ENCODE measurements at regions not wholly inside any gene's neighbourhood (a gene's known extent, or its start where the extent isn't known, plus 50 kb on each side); places are given as distances from the start of the nearest gene placed in this dataset.

DNA sequence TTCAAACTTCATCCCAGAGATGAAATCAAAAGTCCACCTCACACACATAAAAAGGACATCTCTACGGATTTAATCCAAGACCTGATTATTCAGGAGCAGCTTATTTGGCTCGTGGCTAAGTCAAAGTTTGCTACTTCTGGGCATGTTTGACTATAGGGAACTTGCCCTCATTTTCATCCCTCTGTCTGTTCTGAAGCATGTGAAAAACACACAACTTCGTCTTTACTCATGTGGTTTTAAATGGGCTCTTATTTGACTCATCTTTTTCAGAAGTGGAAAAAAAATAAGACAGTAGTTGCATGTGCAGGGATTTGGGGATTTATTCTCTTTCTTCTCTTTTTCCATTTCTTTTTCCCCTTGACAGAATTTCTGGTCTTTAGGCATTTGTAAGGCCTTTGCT lies 295.9 kb downstream of the TFEC start:
- no peaks in the 10 kb centered on the region for H3K36me3 ChIP-seq
- TF ChIP-seq POLR2A (IDR thresholded peaks at IDR 0.05) (no peak), CTCF (IDR thresholded peaks at IDR 0.05) (no peak)
- no peak overlapping the region for H3K4me3 ChIP-seq
- H3K27me3 ChIP-seq: no peaks in the 10 kb centered on the region
- no peak overlapping the region for H3K27ac ChIP-seq
- intact Hi-C loops (cut with DNase I): no loop called here
- WGBS, 2 donors: 67 to 76% methylated on average over 3 of the region's 3 CpGs
- H3K9me3 ChIP-seq: no peaks in the 10 kb centered on the region
- no peaks in the 10 kb centered on the region for H3K4me1 ChIP-seq
- no peak for DNase-seq

DNA sequence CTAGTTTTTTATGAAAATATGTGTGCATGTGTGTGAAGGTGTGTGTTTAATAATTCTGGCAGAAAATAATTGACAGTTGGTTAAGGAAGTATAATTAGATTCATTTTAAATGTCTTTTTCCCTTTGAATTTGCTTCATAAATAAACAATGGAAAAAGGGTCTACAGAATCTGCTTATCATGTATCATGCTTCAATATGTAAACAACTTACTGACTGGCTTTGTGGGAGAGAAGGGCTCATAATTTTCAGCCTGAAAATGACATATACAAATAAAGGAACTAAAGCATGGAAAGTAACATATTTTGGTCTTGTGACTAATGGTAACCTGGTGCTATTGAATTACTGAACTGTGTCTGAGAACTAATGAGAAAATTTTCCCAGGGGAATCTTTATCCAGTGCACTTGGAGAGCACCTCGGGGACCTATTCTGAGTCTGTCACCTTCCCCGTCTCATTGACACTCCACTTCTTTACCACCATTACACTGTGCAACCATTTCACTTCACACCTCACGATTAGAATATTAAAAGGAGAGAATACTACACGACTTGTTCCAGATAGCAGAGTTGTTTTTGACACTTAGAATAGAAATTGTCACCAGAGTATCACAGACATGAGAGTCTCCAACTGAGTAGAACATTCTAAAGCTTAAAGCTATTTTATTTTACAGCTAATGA lies 298.6 kb downstream of the TFEC start:
- no peak for DNase-seq
- Histone ChIP-seq H3K4me3 (no peak overlapping the region), H3K27ac (no peak overlapping the region), H3K9me3 (no peaks in the 10 kb centered on the region), H3K36me3 (no peaks in the 10 kb centered on the region), H3K27me3 (no peaks in the 10 kb centered on the region), H3K4me1 (no peaks in the 10 kb centered on the region)
- intact Hi-C loops (cut with DNase I): no loop called here
- no peak for TF ChIP-seq CTCF (IDR thresholded peaks at IDR 0.05)
- no peak for TF ChIP-seq POLR2A (IDR thresholded peaks at IDR 0.05)
- 43 to 72% methylated on average over 4 of the region's 4 CpGs for WGBS, 2 donors

GRCh38 chr7:115728518-115728917 lies 302.0 kb downstream of the TFEC start:
- intact Hi-C loops (cut with DNase I): no loop called here
- Histone ChIP-seq H3K27ac (no peak overlapping the region), H3K27me3 (no peaks in the 10 kb centered on the region), H3K9me3 (no peaks in the 10 kb centered on the region), H3K4me3 (no peak overlapping the region), H3K4me1 (no peaks in the 10 kb centered on the region), H3K36me3 (no peaks in the 10 kb centered on the region)
- no peak for DNase-seq
- WGBS, 2 donors: 78 to 80% methylated on average over 2 of the region's 2 CpGs
- TF ChIP-seq CTCF (IDR thresholded peaks at IDR 0.05) (no peak), POLR2A (IDR thresholded peaks at IDR 0.05) (no peak)

GRCh38 chr7:115724400-115725056 lies 306.0 kb downstream of the TFEC start:
- H3K4me3 ChIP-seq: no peak overlapping the region

More at GRCh38 chr7:115724400-115725056, 306.0 kb downstream of the TFEC start:
- 41 to 49% methylated on average over 3 of the region's 3 CpGs for WGBS, 2 donors
- H3K36me3 ChIP-seq: no peaks in the 10 kb centered on the region
- intact Hi-C loops (cut with DNase I): no loop called here
- TF ChIP-seq POLR2A (IDR thresholded peaks at IDR 0.05) (no peak), CTCF (IDR thresholded peaks at IDR 0.05) (no peak)
- H3K27ac ChIP-seq: no peak overlapping the region
- H3K4me1 ChIP-seq: no peaks in the 10 kb centered on the region
- no peaks in the 10 kb centered on the region for H3K27me3 ChIP-seq
- H3K9me3 ChIP-seq: no peaks in the 10 kb centered on the region
- no peak for DNase-seq

Data from esophagus squamous epithelium (tissue), 5 donors.